Umbilical cord (tissue), 1 donor: ENCODE measurements at regions not wholly inside any gene's neighbourhood (a gene's known extent, or its start where the extent isn't known, plus 50 kb on each side); places are given as distances from the start of the nearest gene placed in this dataset.

Source experiments
- DNase-seq: peaks from one replicate; pipeline ENCODE4 v3.0.0-alpha.2; 2015; ENCODE audit warnings: low spot score

GRCh38 chr1:117678246-117678977, 72.6 kb downstream of the TENT5C start:
- no peak for DNase-seq

DNA sequence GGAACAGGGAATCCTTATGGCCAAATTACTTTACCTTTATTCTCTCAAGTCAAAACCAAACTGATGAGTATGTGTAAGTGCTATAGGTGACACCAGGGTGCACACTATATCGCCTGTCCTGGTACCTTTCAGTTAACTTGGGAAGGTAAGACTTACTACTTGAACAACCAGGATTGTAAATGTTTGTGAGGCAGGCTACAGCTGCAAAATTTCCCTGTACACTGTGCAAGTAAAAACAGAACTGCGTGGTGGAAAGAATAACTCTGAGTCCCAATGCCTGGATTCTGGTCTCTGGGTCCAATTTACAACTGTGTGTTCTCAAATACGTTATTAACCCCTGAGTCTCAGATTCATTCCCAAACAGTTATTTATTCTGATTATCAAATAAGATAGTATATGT, 73.5 kb downstream of the TENT5C start:
- no peak for DNase-seq

DNA sequence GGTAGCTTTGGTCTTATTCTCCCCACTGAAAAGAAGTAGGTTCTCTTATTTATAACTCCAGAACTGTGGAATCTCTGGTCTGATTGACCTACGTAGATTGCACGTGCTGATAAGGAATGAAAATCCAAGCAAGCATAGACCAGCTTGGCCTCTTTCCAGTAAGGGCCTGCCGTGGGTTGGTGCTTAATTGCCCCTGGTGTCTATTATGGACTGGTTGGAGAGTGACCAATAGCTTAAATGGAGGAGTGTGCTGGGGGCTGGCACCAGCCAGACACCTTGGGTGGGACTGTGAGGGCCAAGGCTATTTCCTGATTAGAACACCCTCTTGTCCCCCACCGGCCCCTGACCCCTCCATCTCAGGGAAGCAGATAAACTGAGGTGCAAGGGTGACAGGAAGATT, 74.0 kb downstream of the TENT5C start:
- DNase-seq, result no peak

DNA sequence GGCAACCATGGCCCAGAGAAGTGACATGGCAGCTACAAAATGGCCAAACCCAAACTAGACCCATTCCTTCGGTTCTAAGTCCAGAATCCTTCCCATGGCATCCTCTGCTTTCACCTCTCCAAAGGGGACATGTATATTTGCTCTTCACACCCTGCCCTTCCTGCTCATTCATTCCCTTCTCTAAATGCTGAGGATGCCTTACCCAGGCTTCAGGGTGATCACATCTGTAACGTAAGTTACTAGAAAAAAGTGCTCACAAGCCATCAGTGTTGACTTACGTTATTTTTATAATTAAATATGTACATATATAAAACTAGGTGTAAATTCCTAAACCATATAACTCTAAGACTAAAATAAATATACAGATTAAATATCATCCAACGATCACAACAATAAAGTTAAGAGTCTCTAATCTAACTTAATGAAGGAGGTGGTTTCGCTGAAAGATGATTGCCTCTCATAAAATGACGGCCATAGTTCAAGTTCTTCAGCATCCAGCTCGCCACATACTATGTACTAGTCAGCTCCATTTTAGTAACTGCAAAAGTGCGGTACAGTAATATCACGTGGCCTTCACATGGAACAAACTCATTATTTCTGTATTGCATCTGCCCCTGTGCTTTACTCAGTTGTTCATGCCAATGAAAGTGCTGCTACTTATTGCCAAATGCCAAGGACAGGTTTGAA, 74.6 kb downstream of the TENT5C start:
- no peak for DNase-seq

GRCh38 chr1:117681093-117681900, 75.4 kb downstream of the TENT5C start:
- DNase-seq, result no peak

GRCh38 chr1:117681901-117682250, 76.0 kb downstream of the TENT5C start:
- DNase-seq, result no peak

DNA sequence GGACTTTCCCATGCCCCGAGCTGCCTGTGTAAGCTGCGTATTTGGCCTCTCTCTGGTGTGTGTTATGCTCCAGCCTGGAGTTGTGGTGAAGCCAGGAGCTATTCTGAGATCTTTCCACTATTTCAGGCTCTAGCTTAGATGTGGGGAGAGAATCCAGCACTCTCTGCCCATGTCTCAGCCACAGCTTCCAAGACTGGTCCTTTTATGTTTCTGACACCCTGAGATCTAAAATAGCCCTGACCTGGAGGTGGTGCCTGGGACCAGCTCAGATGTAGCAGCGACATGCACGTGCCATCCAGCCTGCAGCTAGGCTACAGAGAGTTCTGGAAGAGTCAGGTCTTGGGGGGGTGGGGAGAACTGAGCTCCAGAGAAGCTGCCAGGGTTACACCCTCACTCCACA, 76.5 kb downstream of the TENT5C start:
- peak; percentile 49 for DNase-seq

- DNase-seq, result no peak
Observed at GRCh38 chr1:117683571-117684285, 77.9 kb downstream of the TENT5C start.

DNA sequence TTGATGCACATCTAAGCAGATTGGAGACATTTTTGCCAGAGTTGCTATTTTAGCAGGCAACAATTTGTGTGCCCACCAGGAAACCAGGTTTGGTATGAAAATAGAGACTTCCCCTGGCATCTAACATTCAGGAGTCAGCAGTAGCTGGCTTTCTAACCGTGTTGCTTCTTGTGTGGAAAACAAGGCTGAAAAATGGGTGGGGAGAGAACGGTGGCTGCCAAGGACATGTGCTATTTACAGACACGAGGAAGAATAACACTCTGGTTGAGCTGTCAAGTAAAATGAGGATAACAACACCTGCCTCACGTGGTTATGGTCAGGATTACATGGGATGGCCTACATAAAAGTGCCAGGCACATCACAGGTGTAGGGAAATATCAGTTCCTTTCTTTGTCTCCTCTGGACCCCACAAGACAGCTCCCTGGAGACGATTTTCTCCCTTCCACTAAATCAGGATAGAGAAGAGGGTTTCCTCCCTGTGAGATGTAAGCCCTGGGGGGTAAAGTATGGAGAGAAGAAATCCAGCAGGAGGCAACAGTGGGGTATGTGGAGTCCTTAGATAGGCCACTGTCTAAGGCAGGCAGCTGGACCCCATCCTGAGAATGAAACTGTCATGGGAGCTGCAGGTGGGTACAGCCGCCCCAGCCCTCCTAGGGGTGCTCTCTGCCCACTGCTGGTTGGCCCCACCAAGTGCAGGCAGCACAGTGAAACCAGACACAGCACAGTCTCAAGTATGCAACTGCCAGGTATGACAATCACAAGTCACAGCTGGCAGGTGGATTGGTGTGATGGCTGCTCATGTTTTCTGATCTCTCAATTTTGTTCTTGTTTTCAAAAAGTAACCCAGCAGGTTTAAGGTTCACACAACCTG, 80.3 kb downstream of the TENT5C start:
- DNase-seq, result no peak

DNA sequence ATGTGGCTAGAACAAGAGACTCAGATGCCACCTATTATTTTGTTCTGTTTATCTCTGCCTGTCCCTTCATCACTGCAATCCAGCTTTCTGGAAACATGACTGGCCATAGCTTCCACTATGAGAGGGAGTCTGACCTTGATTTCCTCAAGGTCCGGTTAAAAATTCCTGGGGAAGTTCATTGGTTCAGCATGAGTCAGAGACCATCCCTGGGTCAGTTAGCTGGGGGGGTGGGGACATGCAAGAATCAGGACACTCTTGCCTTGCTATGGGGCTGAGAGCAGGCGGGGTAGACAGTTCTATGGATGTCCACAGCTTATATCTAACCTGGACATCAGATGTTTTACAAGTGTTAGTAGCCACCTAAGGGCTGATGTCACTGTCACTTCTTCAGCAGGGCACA, 81.1 kb downstream of the TENT5C start:
- DNase-seq, result no peak

DNA sequence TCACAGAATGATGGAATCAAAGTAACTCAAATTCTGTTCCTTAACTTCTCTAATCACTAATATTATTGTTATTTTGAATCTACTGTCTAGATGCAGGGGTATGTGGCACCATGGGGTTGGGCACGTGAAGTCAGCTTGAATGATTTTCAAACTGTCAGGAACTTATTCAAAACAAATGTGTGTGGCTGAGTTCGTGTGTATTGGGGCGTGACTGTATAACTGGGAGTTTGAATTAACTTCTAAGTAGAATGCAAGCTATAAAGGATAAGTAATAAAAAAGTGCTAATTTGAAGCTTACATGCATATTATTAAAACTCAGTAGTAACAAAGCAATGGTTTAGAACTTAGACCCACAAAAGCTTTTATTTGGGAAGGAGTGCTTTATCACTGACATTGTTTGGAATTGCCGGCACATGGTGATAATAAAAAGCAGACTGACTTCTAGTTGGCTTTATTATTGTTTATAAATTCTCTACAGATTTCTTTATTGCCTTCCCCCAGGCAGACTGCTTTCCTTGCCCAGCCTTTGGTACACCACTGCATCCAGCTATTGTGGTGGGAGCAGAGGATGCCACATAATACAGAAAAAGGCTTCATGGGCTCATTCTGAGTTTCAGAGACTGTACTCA, 84.3 kb downstream of the TENT5C start:
- no peak for DNase-seq

DNA sequence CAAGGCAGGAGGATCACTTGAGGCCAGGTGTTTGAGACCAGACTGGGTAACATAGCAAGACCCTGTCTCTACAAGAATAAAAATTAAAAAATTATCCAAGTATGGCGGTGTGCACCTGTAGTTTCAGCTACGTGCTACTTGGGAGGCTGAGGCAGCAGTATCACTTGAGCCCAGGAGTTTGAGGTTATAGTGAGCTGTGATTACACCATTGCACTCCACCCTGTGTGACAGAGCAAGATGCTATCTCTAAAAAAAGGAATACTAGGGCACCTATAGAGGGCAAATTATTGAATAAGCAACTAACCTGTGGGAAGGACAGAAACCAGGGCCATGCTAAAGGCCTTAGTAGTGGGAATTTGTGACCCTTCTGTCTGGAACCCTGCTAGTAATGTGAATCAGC, 86.1 kb downstream of the TENT5C start:
- no peak for DNase-seq

- peak; percentile 45 for DNase-seq
Observed at GRCh38 chr1:117694543-117694942, 88.7 kb downstream of the TENT5C start.

DNA sequence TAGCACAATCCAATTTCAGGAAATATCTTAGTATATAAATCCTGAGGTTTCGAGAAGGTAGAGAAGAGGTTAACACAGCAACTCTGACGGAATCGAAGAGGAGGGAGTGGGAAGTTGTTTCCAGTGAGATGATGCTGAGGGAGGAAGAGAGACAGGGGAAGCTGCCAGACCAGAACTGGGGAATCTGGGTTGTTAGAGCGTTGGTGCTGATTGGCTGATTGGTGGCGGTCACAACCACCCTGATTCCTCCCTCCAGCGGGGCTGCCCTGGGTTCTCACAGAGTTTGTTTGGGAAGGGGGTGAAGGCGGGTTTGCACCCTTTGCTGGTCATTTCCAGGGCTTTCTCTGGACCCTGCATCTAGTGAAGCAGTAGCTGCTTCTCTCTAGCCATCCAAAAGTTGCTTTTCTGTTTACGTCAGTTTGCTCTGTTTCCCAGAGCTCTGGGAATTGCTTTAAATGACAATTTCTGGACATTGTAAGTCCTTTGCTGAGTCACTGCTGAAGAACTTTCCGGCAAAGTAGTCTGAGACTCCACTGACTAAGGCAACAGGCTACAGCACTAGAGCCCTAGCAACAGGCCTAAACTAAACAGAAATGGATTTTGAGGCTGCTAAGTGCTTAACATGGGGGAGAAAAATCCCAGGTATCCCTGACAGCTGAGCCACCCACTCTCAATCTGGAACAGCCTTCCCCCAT, 90.1 kb downstream of the TENT5C start:
- DNase-seq, result peak; percentile 98

GRCh38 chr1:117696561-117696960, 90.7 kb downstream of the TENT5C start:
- DNase-seq, result peak; percentile 94

- DNase-seq, result peak; percentile 71
Observed at GRCh38 chr1:117697220-117697781, 91.5 kb downstream of the TENT5C start.

DNA sequence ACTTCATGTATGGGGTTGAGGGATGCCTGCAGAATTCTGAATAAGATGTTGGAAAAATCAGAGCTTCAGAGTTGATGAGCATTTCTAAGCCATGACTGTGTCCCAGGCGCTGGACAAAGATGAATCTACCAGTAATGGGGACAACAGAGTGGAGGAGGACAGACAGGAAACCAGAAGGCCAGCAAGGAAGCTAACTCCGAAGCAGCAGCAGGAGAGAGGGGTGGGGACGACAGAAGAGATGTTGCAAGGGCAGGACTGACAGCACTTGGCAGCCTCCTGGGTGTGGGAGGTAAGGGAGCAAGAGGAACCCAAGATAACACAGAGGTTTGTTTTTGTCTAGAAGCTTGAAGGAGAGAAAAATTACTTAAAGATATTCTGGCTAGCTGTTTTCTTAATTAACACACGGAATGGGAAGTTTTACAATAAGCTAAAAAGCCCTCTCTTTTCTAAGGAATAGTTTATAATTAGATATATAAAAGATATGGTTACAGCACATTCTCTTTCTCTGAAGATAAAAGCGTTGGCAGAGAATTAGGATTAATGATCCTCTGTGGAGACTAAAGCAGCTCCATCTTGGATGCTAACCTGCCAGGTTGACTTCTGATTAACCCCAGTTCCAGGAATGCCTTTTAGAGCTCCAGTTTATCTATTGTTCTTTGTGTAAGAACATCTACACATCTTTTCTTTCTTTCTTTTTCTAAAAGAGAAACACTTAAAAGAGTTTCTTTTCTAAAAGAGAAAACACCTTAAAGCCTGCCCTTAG, 92.7 kb downstream of the TENT5C start:
- DNase-seq, result no peak

GRCh38 chr1:117699953-117700352, 94.1 kb downstream of the TENT5C start:
- peak; percentile 42 for DNase-seq

DNA sequence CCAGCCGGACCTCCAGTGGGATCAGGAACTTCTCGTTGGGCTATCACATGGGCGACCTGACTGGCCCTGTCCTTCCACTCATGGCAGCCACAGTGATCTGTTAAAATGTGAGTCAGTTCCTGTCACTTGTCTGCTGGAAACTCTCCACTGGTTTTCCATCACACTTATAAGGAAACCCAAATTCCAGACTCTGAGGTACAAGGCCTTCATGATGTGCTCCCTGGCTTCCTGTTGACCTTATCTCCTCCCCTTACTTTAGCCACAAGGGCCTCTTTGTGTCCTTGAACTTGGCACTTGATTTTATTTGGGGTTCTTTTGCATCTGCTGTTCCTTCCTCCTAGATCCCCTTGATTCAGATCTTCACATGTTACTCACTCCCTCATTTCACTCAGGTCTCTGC, 96.8 kb downstream of the TENT5C start:
- no peak for DNase-seq
